K562 (cell line): ENCODE measurements at regions not wholly inside any gene's neighbourhood (a gene's known extent, or its start where the extent isn't known, plus 50 kb on each side); places are given as distances from the start of the nearest gene placed in this dataset.

Source experiments
- ATAC-seq: fragments of 200-7000 bp; cut with Tn5 transposase; 3 replicates; pipeline ENCODE4 v1.9.1; 2020; ENCODE audit warnings: moderate library complexity
- BruUV-seq: library from RNA; stranded (reverse); fragments of 400-500 nt; replicated peaks from 2 replicates; lab custom pipeline; 2021; lab: Mats Ljungman, UMichigan
- CTCF ChIA-PET: fragments of 300-600 bp; formaldehyde crosslinking; extraction: SDS; loops from one replicate; lab custom pipeline; 2021; ENCODE audit warnings: low intra/inter-chr PET ratio; lab: Yijun Ruan, JAX
- POLR2A ChIA-PET: fragments of 300-600, 350-650 bp; sonication (Branson Sonifier 250); formaldehyde crosslinking; extraction: SDS; loops from one replicate; lab custom pipeline; 2021; ENCODE audit warnings: antibody characterized with exemption, inconsistent platforms; lab: Yijun Ruan, JAX
- DNase-seq, 4 experiments: peaks; one replicate each; pipeline versions ENCODE4 v3.0.0 to v3.0.0-alpha.2; 2011 to 2018; ENCODE audit warnings: low spot score in 3 of 4, mixed read lengths in 3 of 4; ENCODE audit errors: extremely low read depth in 1 of 4
- FAIRE-seq: peaks from 2 replicates; lab custom pipeline; 2011; peaks lifted over from hg19 to GRCh38; lab: Jason Lieb, UNC
- H2AFZ ChIP-seq: 2 replicates; pipeline ENCODE4 v1.6.0; 2011; ENCODE audit warnings: low read depth, low read length, control low read depth, inconsistent platforms
- H3K27ac ChIP-seq: fragments of 200-600 bp; 3 replicates; pipeline ENCODE4 v1.8.0; 2011; ENCODE audit warnings: low read depth, mild to moderate bottlenecking, control low read depth, inconsistent platforms, low read length, moderate library complexity, mixed read lengths; ENCODE audit errors: extremely low read depth
- H3K27me3 ChIP-seq, 2 experiments: fragments of 300-600 bp in 1 of 2; 2 replicates in 1 of 2; 3 replicates in 1 of 2; pipeline versions ENCODE4 v1.6.0 to v1.8.0; 2011; ENCODE audit warnings: inconsistent platforms in 2 of 2, low read length in 2 of 2, mild to moderate bottlenecking in 1 of 2, mixed read lengths in 1 of 2, moderate library complexity in 1 of 2; ENCODE audit not compliant: control insufficient read depth in 2 of 2, insufficient read depth in 2 of 2
- H3K36me3 ChIP-seq: fragments of 300-600 bp; 3 replicates; pipeline ENCODE4 v1.8.0; 2011; ENCODE audit warnings: mild to moderate bottlenecking, low read length, inconsistent platforms; ENCODE audit not compliant: control insufficient read depth, insufficient read depth
- H3K4me1 ChIP-seq, 2 experiments: fragments of 200-600 bp in 1 of 2; replicated peaks in 1 of 2; 2 replicates in 1 of 2; 3 replicates in 1 of 2; pipeline versions ENCODE4 v1.5.1 to v1.8.0; 2011; ENCODE audit warnings: inconsistent platforms in 2 of 2, low read length in 2 of 2, mild to moderate bottlenecking in 1 of 2, mixed read lengths in 1 of 2, moderate library complexity in 1 of 2; ENCODE audit not compliant: control insufficient read depth in 2 of 2, insufficient read depth in 2 of 2
- H3K4me2 ChIP-seq: 2 replicates; pipeline ENCODE4 v1.6.1; 2011; ENCODE audit warnings: low read length, control low read depth, inconsistent platforms, mixed read lengths; ENCODE audit not compliant: insufficient read depth
- H3K4me3 ChIP-seq: fragments of 200-600 bp; sonication (generic), shearing (Covaris generic); 2 replicates; pipeline ENCODE4 v1.5.1; 2016; ENCODE audit warnings: control low read depth, inconsistent platforms
- H3K79me2 ChIP-seq: fragments of 200-600 bp; 3 replicates; pipeline ENCODE4 v1.8.0; 2011; ENCODE audit warnings: low read length, inconsistent platforms; ENCODE audit not compliant: control insufficient read depth, insufficient read depth
- H3K9ac ChIP-seq, 2 experiments: 2 replicates each; pipeline versions ENCODE4 v1.6.0 to v1.6.1; 2011; ENCODE audit warnings: low read depth in 2 of 2, low read length in 2 of 2, control low read depth in 1 of 2, inconsistent platforms in 1 of 2, mild to moderate bottlenecking in 1 of 2, mixed read lengths in 1 of 2; ENCODE audit not compliant: insufficient read depth in 1 of 2
- H3K9me1 ChIP-seq: one replicate; pipeline ENCODE4 v1.6.0; 2011; ENCODE audit warnings: inconsistent platforms, mild to moderate bottlenecking, low read length, moderate library complexity; ENCODE audit not compliant: control insufficient read depth, insufficient read depth
- H3K9me3 ChIP-seq: replicated peaks from 2 replicates; pipeline ENCODE4 v1.5.1; 2011; ENCODE audit warnings: low read depth, low read length, inconsistent platforms; ENCODE audit not compliant: control insufficient read depth, insufficient read depth
- H4K20me1 ChIP-seq: replicated peaks from 2 replicates; pipeline ENCODE4 v1.6.1; 2011; ENCODE audit warnings: low read length, inconsistent platforms, mixed read lengths; ENCODE audit not compliant: control insufficient read depth, insufficient read depth
- ARID1B ChIP-seq: fragments of 450-650 bp; IDR thresholded peaks from 2 replicates; pipeline ENCODE4 v1.6.1; 2016; ENCODE audit warnings: antibody characterized with exemption, mild to moderate bottlenecking, inconsistent platforms
- ASH1L ChIP-seq: fragments of 450-650 bp; IDR thresholded peaks from 2 replicates; pipeline ENCODE4 v1.6.1; 2018; ENCODE audit warnings: borderline replicate concordance, mild to moderate bottlenecking, low read depth; ENCODE audit not compliant: partially characterized antibody
- BMI1 ChIP-seq: fragments of 150-350 bp; IDR thresholded peaks from 2 replicates; pipeline ENCODE4 v1.6.1; 2014; ENCODE audit warnings: low read length
- DDX20 ChIP-seq: fragments of 450-650 bp; IDR thresholded peaks from 2 replicates; pipeline ENCODE4 v1.6.1; 2016; ENCODE audit warnings: missing genetic modification characterization, low read depth, mild to moderate bottlenecking, missing compliant biosample characterization, moderate library complexity
- POU5F1 ChIP-seq: fragments of 150-350 bp; IDR thresholded peaks from 2 replicates; pipeline ENCODE4 v1.6.1; 2014; ENCODE audit warnings: borderline replicate concordance, low read length, low read depth, mild to moderate bottlenecking; ENCODE audit not compliant: partially characterized antibody
- RBM34 ChIP-seq: fragments of 200-400 bp; formaldehyde crosslinking; IDR thresholded peaks from 2 replicates; pipeline ENCODE4 v1.6.1; 2018; ENCODE audit warnings: low read length, borderline replicate concordance; ENCODE audit not compliant: insufficient read depth
- SMAD1 ChIP-seq: fragments of 150-350 bp; IDR thresholded peaks from 2 replicates; pipeline ENCODE4 v1.6.1; 2014; ENCODE audit warnings: low read length, low read depth; ENCODE audit not compliant: partially characterized antibody
- SMARCA4 ChIP-seq: fragments of 450-650 bp; IDR thresholded peaks from 2 replicates; pipeline ENCODE4 v1.6.1; 2016
- STAT5A ChIP-seq: IDR thresholded peaks from 2 replicates; pipeline ENCODE4 v1.6.1; 2012; ENCODE audit warnings: low read length, inconsistent platforms, borderline replicate concordance
- U2AF1 ChIP-seq: fragments of 200-400 bp; formaldehyde crosslinking; optimal IDR thresholded peaks from 2 replicates; pipeline ENCODE3; 2017; ENCODE audit warnings: mild to moderate bottlenecking, low read depth, low read length, moderate library complexity
- ZNF175 ChIP-seq: fragments of 200-800 bp; sonication (Bioruptor generic); IDR thresholded peaks from 2 replicates; pipeline ENCODE4 v1.6.1; 2016; ENCODE audit warnings: low read depth, mild to moderate bottlenecking, missing genetic modification characterization, missing compliant biosample characterization
- ZNF239 ChIP-seq: fragments of 250-450 bp; sonication (Bioruptor Pico); IDR thresholded peaks from 2 replicates; pipeline ENCODE4 v1.4.0; 2020; ENCODE audit warnings: mild to moderate bottlenecking
- ZNF384 ChIP-seq: IDR thresholded peaks from 2 replicates; pipeline ENCODE4 v1.6.1; 2012; ENCODE audit warnings: low read depth, low read length, improper control_type of control experiment
- ZNF696 ChIP-seq: fragments of 250-450 bp; sonication (Bioruptor Pico); conservative IDR thresholded peaks from 2 replicates; pipeline ENCODE4 v1.4.0; 2020; ENCODE audit warnings: mild to moderate bottlenecking, moderate library complexity
- ZNF780A ChIP-seq: fragments of 250-450 bp; sonication (Bioruptor Pico); IDR thresholded peaks from 2 replicates; pipeline ENCODE4 v1.5.0; 2021; ENCODE audit warnings: mild to moderate bottlenecking
- WGBS: fragments of 100-300 bp; shearing (Covaris generic); methylation state at CpG from one replicate; pipeline ENCODE4 v1.1.6; 2016; ENCODE audit warnings: low coverage, mixed read lengths; ENCODE audit not compliant: insufficient coverage; ENCODE audit errors: missing lambda C conversion rate; 5-methylcytosine and 5-hydroxymethylcytosine counted together
- in situ Hi-C: fragments of 300-500 bp; cut with MboI; formaldehyde crosslinking; loops from 4 replicates; pipeline ENCODE4 v1.15.0; 2018; ENCODE audit warnings: inconsistent platforms, mixed read lengths
- intact Hi-C: fragments of 100-400 bp; cut with micrococcal nuclease; formaldehyde crosslinking; loops from 2 replicates; pipeline ENCODE4 v1.14.2; 2022
- TF ChIP-seq, protein P1 (sequence below): fragments of 450-650 bp; formaldehyde crosslinking; IDR thresholded peaks from 2 replicates; pipeline ENCODE4 v1.4.0; 2020; ENCODE audit warnings: mild to moderate bottlenecking, moderate library complexity
- TF ChIP-seq, protein P2 (sequence below): fragments of 250-450 bp; sonication (Bioruptor Pico); IDR thresholded peaks from 2 replicates; pipeline ENCODE4 v1.4.0; 2020

DNA sequence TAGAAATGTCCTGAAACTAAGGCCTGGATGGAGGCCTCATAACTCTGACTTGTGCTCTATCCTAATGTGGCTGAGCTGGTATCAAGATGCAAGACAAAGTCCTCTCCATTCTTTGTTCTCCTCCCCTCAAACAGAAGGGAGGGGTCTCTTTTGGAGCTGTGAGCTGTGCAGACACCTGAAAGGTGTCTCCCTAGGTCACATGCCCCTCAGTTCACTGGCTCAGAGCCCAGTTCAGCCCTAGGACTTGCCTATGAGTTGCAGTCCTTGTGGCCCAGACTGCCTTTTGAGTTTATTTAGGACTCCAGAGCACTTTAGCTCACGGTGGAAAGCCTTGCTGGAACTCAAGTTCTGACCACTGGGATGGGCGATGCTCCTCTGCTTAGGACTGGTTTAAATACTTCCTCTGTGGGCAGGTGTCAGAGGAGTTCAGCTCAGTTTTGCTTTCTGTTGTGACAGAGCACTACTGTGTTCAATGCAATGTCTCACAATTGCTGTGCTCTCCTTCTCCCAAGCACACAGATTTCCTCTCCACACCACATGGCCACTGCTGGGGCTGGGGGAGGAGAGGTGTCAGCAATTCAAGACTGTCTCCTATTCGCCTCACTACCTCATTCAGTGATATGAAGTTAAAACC, 84.8 kb upstream of the ZNF827 start:
- no peak overlapping the region for H3K4me2 ChIP-seq
- in situ Hi-C loops (no loop called here), intact Hi-C loops (no loop called here)
- 0% methylated on average over 3 of the region's 3 CpGs for WGBS
- no peaks in the 10 kb centered on the region for H4K20me1 ChIP-seq
- no TSS peak for BruUV-seq
- CTCF ChIA-PET = no interaction called here
- ATAC-seq (no peak), DNase-seq (no peak), FAIRE-seq (no peak)
- no peaks in the 10 kb centered on the region for H3K4me1 ChIP-seq
- H3K9me1 ChIP-seq = no peaks in the 10 kb centered on the region
- no peak overlapping the region for H3K4me3 ChIP-seq
- no peaks in the 10 kb centered on the region for H3K9me3 ChIP-seq
- no peak overlapping the region for H2AFZ ChIP-seq
- no peaks in the 10 kb centered on the region for H3K79me2 ChIP-seq
- H3K27ac ChIP-seq = no peak overlapping the region
- no peaks in the 10 kb centered on the region for H3K36me3 ChIP-seq
- no peaks in the 10 kb centered on the region for H3K27me3 ChIP-seq
- H3K9ac ChIP-seq = no peak overlapping the region
- POLR2A ChIA-PET = no interaction called here
- TF ChIP-seq, protein P1, sequence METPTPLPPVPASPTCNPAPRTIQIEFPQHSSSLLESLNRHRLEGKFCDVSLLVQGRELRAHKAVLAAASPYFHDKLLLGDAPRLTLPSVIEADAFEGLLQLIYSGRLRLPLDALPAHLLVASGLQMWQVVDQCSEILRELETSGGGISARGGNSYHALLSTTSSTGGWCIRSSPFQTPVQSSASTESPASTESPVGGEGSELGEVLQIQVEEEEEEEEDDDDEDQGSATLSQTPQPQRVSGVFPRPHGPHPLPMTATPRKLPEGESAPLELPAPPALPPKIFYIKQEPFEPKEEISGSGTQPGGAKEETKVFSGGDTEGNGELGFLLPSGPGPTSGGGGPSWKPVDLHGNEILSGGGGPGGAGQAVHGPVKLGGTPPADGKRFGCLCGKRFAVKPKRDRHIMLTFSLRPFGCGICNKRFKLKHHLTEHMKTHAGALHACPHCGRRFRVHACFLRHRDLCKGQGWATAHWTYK (CRISPR knock-in tag) = no peak
- TF ChIP-seq ZNF696 (CRISPR knock-in tag) (no peak), ARID1B (no peak), SMAD1 (no peak), BMI1 (no peak), DDX20 (tag) (no peak), ZNF175 (CRISPR knock-in tag) (no peak), ZNF384 (no peak), STAT5A (no peak), ZNF239 (CRISPR knock-in tag) (no peak), SMARCA4 (no peak), ASH1L (no peak), ZNF780A (CRISPR knock-in tag) (no peak), POU5F1 (no peak), U2AF1 (no peak), RBM34 (no peak)
- TF ChIP-seq, protein P2, sequence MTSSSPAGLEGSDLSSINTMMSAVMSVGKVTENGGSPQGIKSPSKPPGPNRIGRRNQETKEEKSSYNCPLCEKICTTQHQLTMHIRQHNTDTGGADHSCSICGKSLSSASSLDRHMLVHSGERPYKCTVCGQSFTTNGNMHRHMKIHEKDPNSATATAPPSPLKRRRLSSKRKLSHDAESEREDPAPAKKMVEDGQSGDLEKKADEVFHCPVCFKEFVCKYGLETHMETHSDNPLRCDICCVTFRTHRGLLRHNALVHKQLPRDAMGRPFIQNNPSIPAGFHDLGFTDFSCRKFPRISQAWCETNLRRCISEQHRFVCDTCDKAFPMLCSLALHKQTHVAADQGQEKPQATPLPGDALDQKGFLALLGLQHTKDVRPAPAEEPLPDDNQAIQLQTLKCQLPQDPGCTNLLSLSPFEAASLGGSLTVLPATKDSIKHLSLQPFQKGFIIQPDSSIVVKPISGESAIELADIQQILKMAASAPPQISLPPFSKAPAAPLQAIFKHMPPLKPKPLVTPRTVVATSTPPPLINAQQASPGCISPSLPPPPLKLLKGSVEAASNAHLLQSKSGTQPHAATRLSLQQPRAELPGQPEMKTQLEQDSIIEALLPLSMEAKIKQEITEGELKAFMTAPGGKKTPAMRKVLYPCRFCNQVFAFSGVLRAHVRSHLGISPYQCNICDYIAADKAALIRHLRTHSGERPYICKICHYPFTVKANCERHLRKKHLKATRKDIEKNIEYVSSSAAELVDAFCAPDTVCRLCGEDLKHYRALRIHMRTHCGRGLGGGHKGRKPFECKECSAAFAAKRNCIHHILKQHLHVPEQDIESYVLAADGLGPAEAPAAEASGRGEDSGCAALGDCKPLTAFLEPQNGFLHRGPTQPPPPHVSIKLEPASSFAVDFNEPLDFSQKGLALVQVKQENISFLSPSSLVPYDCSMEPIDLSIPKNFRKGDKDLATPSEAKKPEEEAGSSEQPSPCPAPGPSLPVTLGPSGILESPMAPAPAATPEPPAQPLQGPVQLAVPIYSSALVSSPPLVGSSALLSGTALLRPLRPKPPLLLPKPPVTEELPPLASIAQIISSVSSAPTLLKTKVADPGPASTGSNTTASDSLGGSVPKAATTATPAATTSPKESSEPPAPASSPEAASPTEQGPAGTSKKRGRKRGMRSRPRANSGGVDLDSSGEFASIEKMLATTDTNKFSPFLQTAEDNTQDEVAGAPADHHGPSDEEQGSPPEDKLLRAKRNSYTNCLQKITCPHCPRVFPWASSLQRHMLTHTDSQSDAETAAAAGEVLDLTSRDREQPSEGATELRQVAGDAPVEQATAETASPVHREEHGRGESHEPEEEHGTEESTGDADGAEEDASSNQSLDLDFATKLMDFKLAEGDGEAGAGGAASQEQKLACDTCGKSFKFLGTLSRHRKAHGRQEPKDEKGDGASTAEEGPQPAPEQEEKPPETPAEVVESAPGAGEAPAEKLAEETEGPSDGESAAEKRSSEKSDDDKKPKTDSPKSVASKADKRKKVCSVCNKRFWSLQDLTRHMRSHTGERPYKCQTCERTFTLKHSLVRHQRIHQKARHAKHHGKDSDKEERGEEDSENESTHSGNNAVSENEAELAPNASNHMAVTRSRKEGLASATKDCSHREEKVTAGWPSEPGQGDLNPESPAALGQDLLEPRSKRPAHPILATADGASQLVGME (CRISPR knock-in tag) = no peak
